ENCODE measurements at regions not wholly inside any gene's neighbourhood (a gene's known extent, or its start where the extent isn't known, plus 50 kb on each side); places are given as distances from the start of the nearest gene placed in this dataset.
"Not testable (repeated sequence)": the region's sequence is repeated elsewhere in the genome, so short reads cannot be mapped to it uniquely, and the experiment has no call there.

GRCh38 chr4:141346144-141346543 is 125.4 kb downstream of the ZNF330 start:
- DNase-seq (ENCODE audit: low read depth): no peak

- no peak for DNase-seq (ENCODE audit: low read depth)
Measured at GRCh38 chr4:141347684-141348083, 127.0 kb downstream of the ZNF330 start.

DNA sequence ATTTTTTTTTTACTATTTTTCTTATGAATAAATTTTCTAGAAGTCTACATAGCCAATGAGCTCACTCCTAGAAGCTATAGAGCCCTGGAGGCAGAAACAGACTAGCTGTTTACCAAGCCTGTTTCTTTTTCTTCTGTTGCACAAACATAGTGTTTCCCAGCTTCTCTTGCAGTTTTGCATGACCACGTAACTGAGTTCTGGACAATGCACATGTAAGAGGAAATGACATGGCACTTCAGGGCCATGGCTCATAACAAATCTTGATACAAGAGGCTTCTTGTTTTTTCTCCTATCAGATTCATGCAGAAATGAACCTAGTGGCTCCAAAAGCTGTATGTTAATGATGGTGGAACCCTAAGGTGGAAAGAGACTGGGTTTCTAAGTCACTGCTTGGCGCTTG is 127.4 kb downstream of the ZNF330 start:
- DNase-seq (ENCODE audit: low read depth): no peak

- DNase-seq (ENCODE audit: low read depth): no peak
Measured at GRCh38 chr4:141348573-141348972, 127.9 kb downstream of the ZNF330 start.

DNA sequence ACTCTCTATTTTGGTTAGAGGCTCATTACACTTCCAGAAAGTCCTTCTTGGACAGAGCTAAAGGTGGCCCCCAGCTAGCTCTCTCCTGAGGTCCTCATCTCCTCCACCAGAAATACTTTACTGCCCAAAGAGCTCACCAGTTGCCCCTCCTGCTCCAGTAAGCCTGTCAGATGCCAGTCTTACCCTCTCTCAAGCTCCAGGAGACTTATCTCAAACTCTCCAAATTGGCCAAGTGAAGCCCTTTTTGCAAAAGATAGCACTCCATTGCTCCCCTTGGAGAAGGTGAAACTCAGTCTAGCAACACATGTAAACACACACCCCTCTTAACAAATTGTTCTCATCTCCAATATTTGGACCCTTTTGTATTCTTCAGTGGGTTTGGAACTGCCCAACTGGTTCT is 128.5 kb downstream of the ZNF330 start:
- DNase-seq (ENCODE audit: low read depth): no peak

GRCh38 chr4:141350122-141350905 is 129.6 kb downstream of the ZNF330 start:
- no peak for DNase-seq (ENCODE audit: low read depth)

DNA sequence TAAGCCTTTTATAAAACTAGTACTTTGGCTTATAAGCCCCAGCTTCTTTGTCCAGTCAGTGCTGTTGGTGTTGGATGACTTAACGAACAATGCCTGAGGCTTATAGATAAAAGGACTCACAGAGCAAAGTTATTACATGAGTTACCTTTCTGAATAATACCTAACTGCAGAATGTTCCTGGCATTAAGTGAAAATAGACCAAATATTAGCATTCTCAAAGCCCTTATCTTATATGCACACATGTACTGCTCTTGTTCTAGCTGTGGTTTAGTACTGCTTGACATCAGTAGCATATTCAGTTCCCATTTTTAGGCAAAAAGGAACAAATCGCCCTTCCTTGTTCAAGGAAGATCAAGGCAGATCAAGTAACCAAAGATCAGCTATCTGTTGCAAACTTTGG is 131.6 kb downstream of the ZNF330 start:
- no peak for DNase-seq (ENCODE audit: low read depth)

- DNase-seq (ENCODE audit: low read depth): no peak
Measured at GRCh38 chr4:141352909-141353525, 132.3 kb downstream of the ZNF330 start.

DNA sequence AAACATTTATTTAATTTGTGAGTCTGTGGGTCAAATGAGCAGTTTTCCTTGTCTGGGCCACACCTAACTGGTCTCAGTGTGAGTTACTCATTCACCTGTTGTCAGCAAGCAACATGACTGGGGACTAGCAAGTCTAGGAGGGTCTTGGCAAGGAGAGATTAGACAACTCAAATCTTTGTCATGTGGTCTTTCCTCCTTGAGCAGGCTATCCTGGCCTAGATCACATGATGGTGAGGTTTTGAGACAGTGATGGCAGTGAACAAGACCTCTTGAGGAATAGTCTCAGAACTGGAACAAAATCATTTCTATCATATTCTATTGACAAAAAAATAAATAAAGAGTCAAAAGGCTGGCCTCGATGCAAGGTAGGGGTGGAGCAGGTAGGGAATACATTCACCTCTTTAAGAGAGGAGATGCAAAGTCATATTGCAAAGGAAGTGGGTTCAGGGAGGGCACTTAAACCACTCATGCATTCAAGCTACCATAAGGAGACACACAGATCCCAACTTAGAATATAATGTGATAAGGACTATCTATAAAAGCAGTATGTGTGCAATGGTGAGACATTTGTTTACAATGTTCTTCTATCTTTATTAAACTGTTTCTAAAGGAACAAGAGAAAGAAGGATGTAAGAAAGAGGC is 135.7 kb downstream of the ZNF330 start:
- no peak for DNase-seq (ENCODE audit: low read depth)

- no peak for DNase-seq (ENCODE audit: low read depth)
Measured at GRCh38 chr4:141356963-141357335, 136.3 kb downstream of the ZNF330 start.

- not testable (repeated sequence) for DNase-seq (ENCODE audit: low read depth)
Measured at GRCh38 chr4:141368241-141368640, 147.5 kb downstream of the ZNF330 start.

DNA sequence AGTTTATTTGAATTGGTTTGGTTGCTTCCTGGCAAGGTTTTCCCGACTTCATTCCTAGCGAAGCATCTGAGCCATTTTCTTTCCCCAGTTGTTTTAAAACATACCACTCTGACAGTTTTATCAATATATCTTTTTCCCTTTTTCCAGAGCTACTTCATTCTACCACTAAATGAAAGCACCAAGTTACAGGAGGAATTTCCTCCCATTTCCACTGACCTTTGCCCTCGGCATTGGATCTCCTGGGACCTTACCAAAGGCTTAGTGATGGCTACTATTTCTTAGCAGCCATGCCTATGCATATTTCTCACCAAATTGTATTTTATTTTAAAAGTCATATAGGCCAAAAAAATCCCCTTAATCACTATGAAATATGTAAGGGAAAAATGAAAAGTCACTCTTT is 150.5 kb downstream of the ZNF330 start:
- no peak for DNase-seq (ENCODE audit: low read depth)

DNA sequence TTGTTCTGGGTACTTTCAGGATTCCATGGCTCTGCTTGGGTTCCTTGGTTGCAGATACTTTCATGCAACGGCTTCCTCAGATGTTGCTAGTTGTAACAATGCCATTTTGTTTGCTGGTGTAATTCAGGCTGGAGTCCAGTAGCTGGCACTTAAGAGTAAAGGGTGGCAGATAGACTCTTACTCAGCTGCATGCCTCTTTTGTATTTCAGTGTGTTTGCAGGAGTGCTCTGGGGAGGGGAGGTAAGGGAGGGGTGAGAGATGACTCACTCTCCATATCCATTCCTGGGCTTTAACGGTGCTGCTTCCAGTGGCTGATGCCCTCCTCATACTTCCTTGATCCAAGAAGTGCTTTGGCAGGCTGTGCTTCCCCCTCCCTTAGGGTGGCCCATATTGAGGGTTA is 155.2 kb downstream of the ZNF330 start:
- DNase-seq (ENCODE audit: low read depth): no peak

DNA sequence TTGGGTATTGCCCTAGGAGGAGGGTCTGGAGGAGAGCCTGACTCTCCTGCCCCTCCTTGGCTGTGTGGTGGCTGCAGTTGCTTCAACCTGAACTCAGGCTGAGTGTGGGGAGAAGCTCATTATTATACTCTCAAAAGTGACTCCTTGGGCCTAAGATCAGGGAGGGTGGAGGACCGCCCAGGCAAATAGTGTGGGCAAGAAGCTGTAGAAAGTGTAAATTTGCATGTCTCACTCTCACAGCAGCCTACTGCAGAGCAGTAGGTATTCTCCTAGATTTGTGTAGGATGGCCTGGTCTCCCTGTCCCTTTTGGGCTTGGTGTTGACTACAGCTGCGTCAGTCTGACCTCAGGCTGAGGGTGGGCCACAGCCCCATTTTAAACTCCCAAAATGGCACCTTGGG is 156.1 kb downstream of the ZNF330 start:
- DNase-seq (ENCODE audit: low read depth): no peak

GRCh38 chr4:141387299-141387698 is 166.6 kb downstream of the ZNF330 start:
- DNase-seq (ENCODE audit: low read depth): no peak

GRCh38 chr4:141388481-141388880 is 167.8 kb downstream of the ZNF330 start:
- DNase-seq (ENCODE audit: low read depth): no peak

DNA sequence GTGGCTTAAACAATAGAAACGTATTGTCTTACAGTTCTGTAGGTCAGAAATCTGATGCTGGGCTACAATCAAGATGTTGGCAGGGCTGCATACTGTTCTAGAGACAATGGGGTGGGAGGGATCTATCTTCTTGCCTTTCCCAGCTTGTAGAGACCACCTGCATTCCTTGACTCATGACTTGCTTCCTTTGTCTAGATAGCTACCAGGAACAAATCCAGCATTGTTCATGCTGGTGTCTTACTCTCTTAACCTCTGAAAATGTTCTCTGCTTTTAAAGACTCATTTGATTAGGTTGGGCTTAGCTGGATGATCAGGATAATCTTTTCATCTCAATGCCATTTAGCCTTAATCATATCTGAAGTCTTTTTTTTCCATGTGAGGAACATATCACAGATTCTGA is 169.0 kb downstream of the ZNF330 start:
- no peak for DNase-seq (ENCODE audit: low read depth)

GRCh38 chr4:141390571-141390970 is 169.9 kb downstream of the ZNF330 start:
- no peak for DNase-seq (ENCODE audit: low read depth)

- no peak for DNase-seq (ENCODE audit: low read depth)
Measured at GRCh38 chr4:141391293-141391692, 170.6 kb downstream of the ZNF330 start.

DNA sequence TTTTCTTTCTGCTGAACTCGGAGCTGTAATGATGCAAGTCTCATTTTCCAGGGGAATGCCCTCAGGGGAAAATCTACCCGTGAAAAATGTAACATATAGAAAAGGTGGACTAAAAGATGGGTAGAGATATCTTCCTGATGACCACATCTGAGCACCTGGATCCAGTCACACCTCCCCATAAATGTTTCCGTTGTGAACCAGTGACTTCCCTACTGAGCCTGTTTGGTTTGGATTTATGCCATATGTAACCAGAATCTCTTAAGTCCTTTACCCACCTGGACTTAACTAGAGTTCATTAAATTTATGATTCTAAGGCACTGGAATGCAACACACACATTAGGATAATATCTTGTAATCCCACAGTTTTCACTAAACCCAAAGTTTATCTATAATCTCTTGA is 171.1 kb downstream of the ZNF330 start:
- DNase-seq (ENCODE audit: low read depth): no peak

DNA sequence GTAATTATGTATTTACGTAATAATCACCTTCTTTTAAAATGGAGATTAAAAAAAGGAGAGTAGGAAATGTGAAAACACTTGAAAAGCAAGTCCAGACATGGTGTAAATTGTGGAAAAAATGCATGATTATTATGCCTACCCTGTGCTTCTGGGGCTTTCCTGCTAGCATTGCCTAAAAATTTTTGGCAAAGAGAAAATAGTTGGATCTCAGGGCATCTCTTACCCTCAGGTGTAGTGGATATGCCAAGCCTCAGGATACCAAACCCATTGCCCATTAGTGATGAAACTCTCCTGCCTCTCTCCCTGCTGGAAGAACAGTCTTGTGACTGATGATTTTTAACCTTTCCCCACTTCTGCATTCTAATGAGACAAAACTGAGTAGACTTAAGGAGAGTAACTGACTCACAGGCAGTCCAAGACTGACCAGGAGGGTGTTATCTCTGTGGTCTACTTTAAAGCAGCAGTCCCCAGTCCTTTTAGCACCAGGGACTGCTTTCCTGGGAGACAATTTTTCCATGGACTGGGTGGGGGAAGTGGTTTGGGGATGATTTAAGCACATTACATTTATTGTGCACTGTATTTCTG is 174.6 kb downstream of the ZNF330 start:
- DNase-seq (ENCODE audit: low read depth): no peak

DNA sequence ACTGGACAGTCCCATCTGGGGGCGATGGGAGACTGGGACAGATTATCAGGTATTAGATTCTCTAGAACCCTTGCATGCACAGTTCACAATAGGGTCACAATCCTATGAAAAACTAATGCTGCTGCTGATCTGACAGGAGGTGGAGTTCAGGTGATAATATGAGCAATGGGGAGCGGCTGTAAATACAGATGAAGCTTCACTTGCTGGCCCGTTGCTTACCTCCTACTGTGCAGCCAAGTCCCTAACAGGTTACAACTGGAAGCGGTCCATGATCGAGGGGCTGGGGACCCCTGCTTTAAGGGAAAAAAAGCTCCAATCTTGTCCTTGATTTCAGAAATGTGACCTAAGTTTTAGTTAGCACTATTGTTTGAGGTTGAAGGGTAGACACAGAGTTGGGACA is 175.2 kb downstream of the ZNF330 start:
- DNase-seq (ENCODE audit: low read depth): no peak

GRCh38 chr4:141402712-141403111 is 182.0 kb downstream of the ZNF330 start:
- no peak for DNase-seq (ENCODE audit: low read depth)
